ENCODE measurements at regions not wholly inside any gene's neighbourhood (a gene's known extent, or its start where the extent isn't known, plus 50 kb on each side); places are given as distances from the start of the nearest gene placed in this dataset.

DNA sequence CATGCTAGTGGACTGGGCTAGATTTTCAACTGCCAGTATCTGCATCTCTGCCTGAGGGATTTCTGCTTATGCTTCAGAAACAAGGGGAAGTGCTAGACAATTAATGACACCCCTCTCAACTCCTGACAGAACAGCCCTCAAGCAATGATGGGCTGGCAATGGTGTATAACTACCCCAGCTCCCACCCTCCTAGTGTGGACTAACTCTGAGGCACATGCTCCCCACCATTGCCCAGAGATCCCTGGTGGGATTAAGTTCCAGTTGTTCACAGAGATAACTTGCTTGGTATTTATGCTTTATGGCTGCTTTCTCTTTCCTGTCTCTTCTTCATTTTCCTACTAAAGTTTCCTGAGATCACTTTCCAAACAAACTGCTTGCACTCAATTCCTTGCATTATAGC lies 113.5 kb downstream of the RPS24 start:
- Mint-ChIP-seq H3K36me3 (ENCODE audit: low read depth) (no peaks in the 10 kb centered on the region), H3K4me3 (ENCODE audit: unreplicated experiment) (no peak overlapping the region), H3K27ac (ENCODE audit: unreplicated experiment) (no peak overlapping the region), H3K9me3 (ENCODE audit: low read depth) (peaks cover 3% of the 10 kb centered on the region), H3K27me3 (ENCODE audit: low read depth) (peaks cover 23% of the 10 kb centered on the region), H3K4me1 (ENCODE audit: low read depth) (no peaks in the 10 kb centered on the region)
- TF ChIP-seq, protein P1, sequence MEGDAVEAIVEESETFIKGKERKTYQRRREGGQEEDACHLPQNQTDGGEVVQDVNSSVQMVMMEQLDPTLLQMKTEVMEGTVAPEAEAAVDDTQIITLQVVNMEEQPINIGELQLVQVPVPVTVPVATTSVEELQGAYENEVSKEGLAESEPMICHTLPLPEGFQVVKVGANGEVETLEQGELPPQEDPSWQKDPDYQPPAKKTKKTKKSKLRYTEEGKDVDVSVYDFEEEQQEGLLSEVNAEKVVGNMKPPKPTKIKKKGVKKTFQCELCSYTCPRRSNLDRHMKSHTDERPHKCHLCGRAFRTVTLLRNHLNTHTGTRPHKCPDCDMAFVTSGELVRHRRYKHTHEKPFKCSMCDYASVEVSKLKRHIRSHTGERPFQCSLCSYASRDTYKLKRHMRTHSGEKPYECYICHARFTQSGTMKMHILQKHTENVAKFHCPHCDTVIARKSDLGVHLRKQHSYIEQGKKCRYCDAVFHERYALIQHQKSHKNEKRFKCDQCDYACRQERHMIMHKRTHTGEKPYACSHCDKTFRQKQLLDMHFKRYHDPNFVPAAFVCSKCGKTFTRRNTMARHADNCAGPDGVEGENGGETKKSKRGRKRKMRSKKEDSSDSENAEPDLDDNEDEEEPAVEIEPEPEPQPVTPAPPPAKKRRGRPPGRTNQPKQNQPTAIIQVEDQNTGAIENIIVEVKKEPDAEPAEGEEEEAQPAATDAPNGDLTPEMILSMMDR (IDR thresholded peaks at IDR 0.05) = no peak
- no peak for DNase-seq (ENCODE audit: low spot score)

DNA sequence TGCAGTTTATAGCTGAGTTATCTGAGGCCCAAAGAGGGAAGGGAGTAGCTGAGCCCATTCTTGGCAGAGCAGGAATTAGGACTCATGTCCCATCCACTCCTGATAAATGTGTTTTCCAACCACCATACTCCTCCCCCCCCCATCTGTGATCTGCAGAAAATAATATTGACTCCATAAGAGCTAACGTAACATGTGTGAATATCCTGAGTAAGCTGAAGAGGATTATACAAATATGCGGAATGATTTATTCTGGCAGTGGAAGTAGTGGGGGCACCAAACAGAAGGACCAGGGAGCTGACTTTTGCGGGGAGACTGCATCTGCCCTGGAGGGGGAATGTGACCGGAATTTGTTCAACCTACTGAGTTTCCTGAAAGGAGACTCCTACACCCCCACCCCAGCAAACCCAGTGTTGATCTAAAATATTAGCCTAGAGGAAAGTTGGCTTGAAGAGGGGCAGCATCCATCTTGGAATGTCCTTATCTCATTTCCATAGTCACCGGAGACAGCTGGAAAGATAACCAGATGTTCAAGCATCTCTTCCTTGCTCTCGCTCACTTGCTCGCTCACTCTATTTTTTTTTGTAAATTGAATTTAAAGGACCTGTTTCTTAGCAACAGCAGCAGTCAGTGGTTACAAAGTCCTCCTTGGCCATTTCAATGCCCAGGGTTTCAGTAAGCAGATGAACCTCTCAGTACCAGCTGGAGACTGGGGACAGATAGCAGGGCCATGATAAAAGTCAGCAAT lies 114.7 kb downstream of the RPS24 start:
- TF ChIP-seq, protein P1 (IDR thresholded peaks at IDR 0.05) = no peak
- no peak overlapping the region for H3K27ac Mint-ChIP-seq (ENCODE audit: unreplicated experiment)
- DNase-seq (ENCODE audit: low spot score) = no peak

DNA sequence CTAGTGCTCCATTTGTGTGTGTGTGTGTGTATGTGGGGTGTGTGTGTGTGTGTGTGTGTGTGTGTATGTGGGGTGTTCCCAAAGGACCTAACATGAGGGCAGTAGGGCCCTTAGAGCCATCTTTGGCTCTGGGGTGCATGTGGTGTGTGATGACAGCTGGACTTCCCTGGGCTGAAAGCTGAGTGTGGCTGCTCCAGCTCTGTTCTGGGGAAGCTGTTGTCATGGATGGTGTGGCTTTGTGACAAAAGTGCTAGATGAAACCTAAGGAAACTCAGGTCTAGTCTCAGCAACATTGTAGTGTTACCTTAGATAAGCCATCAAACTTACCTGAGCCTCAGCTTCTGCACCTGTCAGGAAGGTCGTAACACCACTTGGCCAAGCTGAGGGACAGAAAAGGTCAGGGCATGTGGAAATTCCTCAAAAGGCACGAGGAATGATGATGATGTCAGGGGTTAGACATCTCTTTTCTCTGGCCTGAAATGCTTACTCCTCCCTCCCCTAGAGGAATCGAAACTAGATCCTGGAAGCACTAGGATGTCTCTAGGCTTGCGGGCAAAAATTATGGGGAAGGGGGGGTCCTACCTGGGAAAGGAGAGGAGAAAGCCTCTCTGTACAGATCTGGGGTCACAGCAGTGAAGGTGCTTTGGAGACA lies 115.4 kb downstream of the RPS24 start:
- no peak overlapping the region for H3K4me3 Mint-ChIP-seq (ENCODE audit: unreplicated experiment)

More for the DNA sequence above, 114.7 kb downstream of the RPS24 start:
- H3K4me3 Mint-ChIP-seq (ENCODE audit: unreplicated experiment) = no peak overlapping the region
- H3K4me1 Mint-ChIP-seq (ENCODE audit: low read depth) = no peaks in the 10 kb centered on the region
- H3K27me3 Mint-ChIP-seq (ENCODE audit: low read depth) = peaks cover 12% of the 10 kb centered on the region
- H3K36me3 Mint-ChIP-seq (ENCODE audit: low read depth) = no peaks in the 10 kb centered on the region
- H3K9me3 Mint-ChIP-seq (ENCODE audit: low read depth) = peaks cover 3% of the 10 kb centered on the region

DNA sequence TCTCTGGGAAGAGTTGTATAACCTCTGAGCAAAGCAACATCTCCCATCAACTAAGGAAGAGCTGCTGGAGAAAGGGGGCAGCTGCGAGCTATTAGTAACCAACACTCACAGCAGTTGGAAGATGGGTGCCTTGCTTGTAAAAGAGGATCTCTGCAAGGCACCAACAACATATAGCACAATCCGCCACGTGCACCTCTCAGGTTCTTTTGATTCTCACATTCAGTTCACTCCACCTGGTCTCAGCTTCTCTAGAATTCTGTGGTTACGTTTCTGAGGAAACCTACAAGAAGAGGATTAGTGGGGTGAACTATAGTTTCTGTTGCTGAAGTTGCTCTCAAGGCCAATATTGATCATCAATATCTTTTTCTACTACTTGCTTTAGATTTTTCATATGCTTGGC lies 117.1 kb downstream of the RPS24 start:
- Mint-ChIP-seq H3K27me3 (ENCODE audit: low read depth) (peaks cover 6% of the 10 kb centered on the region), H3K36me3 (ENCODE audit: low read depth) (no peaks in the 10 kb centered on the region)

More for the DNA sequence above, 115.4 kb downstream of the RPS24 start:
- H3K27ac Mint-ChIP-seq (ENCODE audit: unreplicated experiment) = no peak overlapping the region
- TF ChIP-seq, protein P1 (IDR thresholded peaks at IDR 0.05) = no peak
- H3K36me3 Mint-ChIP-seq (ENCODE audit: low read depth) = no peaks in the 10 kb centered on the region
- H3K4me1 Mint-ChIP-seq (ENCODE audit: low read depth) = no peaks in the 10 kb centered on the region
- H3K27me3 Mint-ChIP-seq (ENCODE audit: low read depth) = peaks cover 8% of the 10 kb centered on the region
- peaks cover 3% of the 10 kb centered on the region for H3K9me3 Mint-ChIP-seq (ENCODE audit: low read depth)
- DNase-seq (ENCODE audit: low spot score) = no peak

DNA sequence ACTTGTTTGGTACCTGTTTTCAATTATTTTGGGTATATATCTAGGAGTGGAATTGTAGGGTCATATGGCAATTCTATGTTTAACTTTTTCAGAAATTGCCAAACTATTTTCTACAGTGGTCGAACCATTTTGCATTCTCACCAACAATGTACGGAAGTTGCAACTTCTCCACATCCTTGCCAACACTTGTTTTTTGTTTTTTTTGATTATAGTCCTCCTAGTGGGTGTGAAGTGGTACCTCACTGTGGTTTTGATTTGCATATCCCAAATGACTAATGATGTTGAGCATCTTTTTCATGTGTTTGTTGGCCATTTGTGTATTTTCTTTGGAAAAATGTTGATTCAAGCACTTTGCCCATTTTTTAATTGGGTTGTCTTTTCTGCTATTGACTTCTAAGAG lies 122.1 kb downstream of the RPS24 start:
- TF ChIP-seq, protein P1 (IDR thresholded peaks at IDR 0.05) = peak; percentile 34
- DNase-seq (ENCODE audit: low spot score) = no peak
- Mint-ChIP-seq H3K4me1 (ENCODE audit: low read depth) (no peaks in the 10 kb centered on the region), H3K36me3 (ENCODE audit: low read depth) (no peaks in the 10 kb centered on the region), H3K9me3 (ENCODE audit: low read depth) (no peaks in the 10 kb centered on the region), H3K27me3 (ENCODE audit: low read depth) (peaks cover 24% of the 10 kb centered on the region), H3K4me3 (ENCODE audit: unreplicated experiment) (no peak overlapping the region), H3K27ac (ENCODE audit: unreplicated experiment) (no peak overlapping the region)

More for the DNA sequence above, 117.1 kb downstream of the RPS24 start:
- TF ChIP-seq, protein P1 (IDR thresholded peaks at IDR 0.05) = no peak
- no peak for DNase-seq (ENCODE audit: low spot score)
- no peaks in the 10 kb centered on the region for H3K4me1 Mint-ChIP-seq (ENCODE audit: low read depth)
- no peak overlapping the region for H3K27ac Mint-ChIP-seq (ENCODE audit: unreplicated experiment)
- H3K9me3 Mint-ChIP-seq (ENCODE audit: low read depth) = peaks cover 3% of the 10 kb centered on the region
- no peak overlapping the region for H3K4me3 Mint-ChIP-seq (ENCODE audit: unreplicated experiment)
